AG10803 (cell line): ENCODE measurements at regions not wholly inside any gene's neighbourhood (a gene's known extent, or its start where the extent isn't known, plus 50 kb on each side); places are given as distances from the start of the nearest gene placed in this dataset.

Experiments used
- DNase-seq: peaks from one replicate; pipeline ENCODE4 v3.0.0; 2010; ENCODE audit warnings: low read depth
- H3K4me3 ChIP-seq: 2 replicates; pipeline ENCODE4 v1.5.1; 2011; ENCODE audit warnings: mild to moderate bottlenecking, low read length, control low read depth
- TF ChIP-seq, protein P1 (sequence below): conservative IDR thresholded peaks from 2 replicates; pipeline ENCODE4 v1.5.1; 2011; ENCODE audit warnings: mild to moderate bottlenecking, low read length, control low read depth, inconsistent platforms

DNA sequence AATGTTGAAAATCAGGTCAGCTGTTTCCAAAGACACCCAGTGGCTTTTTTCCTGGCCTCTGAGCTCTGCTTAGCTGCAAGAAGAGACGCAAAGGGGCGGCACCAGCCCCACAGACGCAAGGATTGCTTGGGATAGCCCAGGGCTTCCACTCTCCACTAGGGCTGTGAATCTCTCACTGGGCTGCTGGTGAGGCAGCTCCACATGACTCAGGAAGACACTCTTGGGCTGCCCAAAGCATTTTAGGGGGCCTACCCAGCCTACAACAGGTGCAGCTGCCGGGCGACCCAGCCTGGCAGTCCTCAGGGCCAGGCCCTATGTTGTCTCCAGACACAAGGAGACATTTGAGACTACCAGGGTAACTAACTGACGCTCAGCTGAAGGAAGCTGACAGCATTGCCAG is 59.8 kb downstream of the FAM50B start:
- no peak overlapping the region for H3K4me3 ChIP-seq
- no peak for DNase-seq
- TF ChIP-seq, protein P1, sequence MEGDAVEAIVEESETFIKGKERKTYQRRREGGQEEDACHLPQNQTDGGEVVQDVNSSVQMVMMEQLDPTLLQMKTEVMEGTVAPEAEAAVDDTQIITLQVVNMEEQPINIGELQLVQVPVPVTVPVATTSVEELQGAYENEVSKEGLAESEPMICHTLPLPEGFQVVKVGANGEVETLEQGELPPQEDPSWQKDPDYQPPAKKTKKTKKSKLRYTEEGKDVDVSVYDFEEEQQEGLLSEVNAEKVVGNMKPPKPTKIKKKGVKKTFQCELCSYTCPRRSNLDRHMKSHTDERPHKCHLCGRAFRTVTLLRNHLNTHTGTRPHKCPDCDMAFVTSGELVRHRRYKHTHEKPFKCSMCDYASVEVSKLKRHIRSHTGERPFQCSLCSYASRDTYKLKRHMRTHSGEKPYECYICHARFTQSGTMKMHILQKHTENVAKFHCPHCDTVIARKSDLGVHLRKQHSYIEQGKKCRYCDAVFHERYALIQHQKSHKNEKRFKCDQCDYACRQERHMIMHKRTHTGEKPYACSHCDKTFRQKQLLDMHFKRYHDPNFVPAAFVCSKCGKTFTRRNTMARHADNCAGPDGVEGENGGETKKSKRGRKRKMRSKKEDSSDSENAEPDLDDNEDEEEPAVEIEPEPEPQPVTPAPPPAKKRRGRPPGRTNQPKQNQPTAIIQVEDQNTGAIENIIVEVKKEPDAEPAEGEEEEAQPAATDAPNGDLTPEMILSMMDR = no peak

- TF ChIP-seq, protein P1 = no peak
- H3K4me3 ChIP-seq = no peak overlapping the region
- DNase-seq = no peak
Measured at GRCh38 chr6:3910106-3910663, 61.0 kb downstream of the FAM50B start.

DNA sequence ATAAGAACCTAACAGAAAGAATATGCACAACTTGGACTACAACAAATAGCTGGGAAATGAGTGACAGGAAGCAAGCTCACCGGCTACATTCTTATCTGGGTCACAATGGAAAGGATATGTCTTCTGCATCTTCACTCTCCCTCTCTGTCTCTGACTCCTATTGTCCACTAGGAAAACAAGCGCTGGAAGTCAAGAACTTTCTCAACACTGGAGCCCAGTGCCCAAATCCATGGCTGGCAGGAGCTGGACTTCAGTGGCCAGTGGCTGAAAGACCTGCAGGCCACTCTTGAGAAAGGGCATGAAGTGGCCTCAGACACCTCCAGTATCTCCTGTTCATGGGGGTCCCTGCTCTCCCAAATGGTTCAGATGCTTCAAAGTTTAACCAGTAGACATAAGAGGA is 62.0 kb downstream of the FAM50B start:
- TF ChIP-seq, protein P1 = no peak
- no peak overlapping the region for H3K4me3 ChIP-seq
- DNase-seq = no peak

- peak; percentile 69 for DNase-seq
- no peak overlapping the region for H3K4me3 ChIP-seq
- TF ChIP-seq, protein P1 = no peak
Measured at GRCh38 chr6:3911614-3912336, 62.6 kb downstream of the FAM50B start.

DNA sequence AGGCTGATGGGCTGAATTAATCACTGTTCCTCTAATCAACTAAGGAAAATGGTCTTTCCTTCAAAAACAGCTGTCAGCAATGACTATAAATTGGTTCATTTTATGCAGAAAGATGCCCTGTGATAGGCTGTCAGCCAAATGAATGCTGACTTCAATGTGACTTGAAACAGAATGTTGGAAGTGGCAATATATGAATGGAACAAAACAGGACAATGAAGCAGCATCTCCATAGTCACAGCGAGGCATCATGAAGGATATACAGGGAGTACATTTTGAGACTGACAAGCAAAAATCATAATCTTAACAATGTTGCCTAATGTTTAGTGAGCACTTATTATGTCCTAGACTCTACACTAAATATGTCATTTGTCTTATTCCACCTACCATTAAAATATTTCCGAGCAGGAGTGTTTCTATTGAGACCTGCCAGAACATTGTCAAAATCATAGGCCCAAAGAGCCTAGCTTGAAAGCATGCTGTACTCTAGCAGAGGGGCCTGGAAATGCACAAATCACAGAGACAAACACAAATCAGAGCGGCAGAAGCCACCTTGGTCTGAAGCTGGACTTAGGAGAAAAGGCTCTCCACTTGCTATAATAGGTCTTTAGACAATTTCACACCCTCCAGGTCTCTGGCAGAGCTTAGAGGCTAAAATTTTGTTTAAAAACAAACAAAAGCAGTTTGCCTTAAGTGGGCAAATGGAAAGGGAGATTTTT is 63.3 kb downstream of the FAM50B start:
- H3K4me3 ChIP-seq = no peak overlapping the region
- DNase-seq = no peak
- TF ChIP-seq, protein P1 = no peak

DNA sequence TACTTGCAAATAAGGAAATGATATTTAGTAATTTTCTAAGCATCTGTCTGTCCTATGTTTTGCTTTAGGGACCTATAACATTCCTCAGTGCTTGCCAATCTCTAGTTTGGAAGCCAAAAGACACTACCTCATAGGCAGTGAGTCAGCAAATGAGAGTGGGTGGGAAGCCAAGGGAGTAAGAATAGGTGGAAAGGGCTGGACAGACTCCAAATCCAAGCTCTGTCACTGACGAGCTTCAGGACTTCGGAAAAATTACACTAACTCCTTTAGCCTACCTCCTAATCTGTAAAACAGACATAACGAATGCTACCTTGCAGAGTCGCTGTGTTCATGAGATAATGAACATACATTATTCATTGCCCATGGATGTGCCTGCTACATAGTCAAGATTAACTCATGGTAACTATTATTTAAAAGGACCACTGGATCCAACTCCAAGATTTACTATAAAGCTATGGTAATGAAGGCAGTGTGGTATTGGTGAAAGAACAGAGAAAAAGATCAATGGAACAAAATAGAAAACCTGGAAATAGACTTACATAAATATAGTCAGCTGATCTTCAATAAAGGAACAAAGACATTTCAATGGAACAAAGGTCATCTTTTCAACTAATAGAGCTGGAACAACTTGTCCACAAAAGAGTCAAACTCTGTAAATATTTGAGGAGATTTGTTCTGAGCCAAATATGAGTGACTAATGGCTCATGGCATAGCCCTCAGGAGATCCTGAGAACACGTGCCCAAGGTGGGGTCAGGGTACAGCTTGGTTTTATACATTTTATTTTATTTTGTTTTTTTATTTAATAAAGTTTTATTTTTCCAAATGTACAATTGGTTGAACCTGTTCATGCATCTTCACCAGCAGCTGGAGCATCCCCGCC is 64.1 kb downstream of the FAM50B start:
- DNase-seq = peak; percentile 98
- TF ChIP-seq, protein P1 = no peak

More for the DNA sequence above, 64.1 kb downstream of the FAM50B start:
- H3K4me3 ChIP-seq = no peak overlapping the region
